Activated T-helper 2 cell treated with anti-CD3 and anti-CD28 coated beads, Interferon-gamma antibody, Interleukin-2, Interleukin-4, amounts not matched to agents 10 μg/mL and 5 μg/mL and 100 μg/mL, durations not matched to agents 14 hours and 24 hours and 36 hours (primary cell): ENCODE measurements at regions not wholly inside any gene's neighbourhood (a gene's known extent, or its start where the extent isn't known, plus 50 kb on each side); places are given as distances from the start of the nearest gene placed in this dataset.
"Not testable (repeated sequence)": the region's sequence is repeated elsewhere in the genome, so short reads cannot be mapped to it uniquely, and the experiment has no call there.

ENCODE experiments used
- DNase-seq: peaks from one replicate; pipeline ENCODE4 v3.0.0; 2021; ENCODE audit warnings: low spot score
- H3K27ac Mint-ChIP-seq: one replicate; pipeline ENCODE4 v1.8.0; 2021; ENCODE audit warnings: mixed read lengths
- H3K27me3 Mint-ChIP-seq: one replicate; pipeline ENCODE4 v1.8.0; 2021; ENCODE audit warnings: low read depth, mixed read lengths
- H3K36me3 Mint-ChIP-seq: one replicate; pipeline ENCODE4 v1.8.0; 2021; ENCODE audit warnings: low read depth, mixed read lengths
- H3K4me1 Mint-ChIP-seq: one replicate; pipeline ENCODE4 v1.8.0; 2021; ENCODE audit warnings: low read depth, mixed read lengths
- H3K4me3 Mint-ChIP-seq: one replicate; pipeline ENCODE4 v1.8.0; 2021; ENCODE audit warnings: low read depth, mild to moderate bottlenecking, moderate library complexity, mixed read lengths
- H3K9me3 Mint-ChIP-seq: one replicate; pipeline ENCODE4 v1.8.0; 2021; ENCODE audit warnings: mixed read lengths
- intact Hi-C: fragments of 100-400 bp; cut with micrococcal nuclease; formaldehyde crosslinking; loops from one replicate; pipeline ENCODE4 v1.15.1; 2023

DNA sequence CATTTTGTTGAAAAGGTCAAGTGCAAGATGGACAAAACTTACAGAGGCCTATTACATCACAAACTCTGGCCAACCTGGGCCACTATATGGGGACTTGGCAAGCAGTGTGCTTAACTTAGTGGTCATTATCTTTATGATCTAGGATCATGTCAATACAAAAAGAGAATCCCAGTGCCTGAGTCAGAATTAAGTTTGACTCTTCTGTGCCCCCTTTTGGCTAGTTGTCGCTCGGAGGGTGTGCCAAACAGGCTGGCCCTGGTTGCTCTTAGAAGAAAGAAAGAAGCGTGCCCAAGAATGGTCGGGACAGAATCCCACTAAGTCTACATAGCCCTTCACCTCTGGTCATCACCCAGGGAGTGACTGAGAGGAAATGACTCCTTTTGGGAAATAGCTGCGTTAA lies 100.1 kb downstream of the EIF4E start:
- H3K4me3 Mint-ChIP-seq = no peak overlapping the region
- no peaks in the 10 kb centered on the region for H3K9me3 Mint-ChIP-seq
- no peak for DNase-seq
- peaks cover 2% of the 10 kb centered on the region for H3K4me1 Mint-ChIP-seq
- peaks cover 17% of the 10 kb centered on the region for H3K27me3 Mint-ChIP-seq
- intact Hi-C loops = no loop called here
- no peak overlapping the region for H3K27ac Mint-ChIP-seq
- no peaks in the 10 kb centered on the region for H3K36me3 Mint-ChIP-seq

DNA sequence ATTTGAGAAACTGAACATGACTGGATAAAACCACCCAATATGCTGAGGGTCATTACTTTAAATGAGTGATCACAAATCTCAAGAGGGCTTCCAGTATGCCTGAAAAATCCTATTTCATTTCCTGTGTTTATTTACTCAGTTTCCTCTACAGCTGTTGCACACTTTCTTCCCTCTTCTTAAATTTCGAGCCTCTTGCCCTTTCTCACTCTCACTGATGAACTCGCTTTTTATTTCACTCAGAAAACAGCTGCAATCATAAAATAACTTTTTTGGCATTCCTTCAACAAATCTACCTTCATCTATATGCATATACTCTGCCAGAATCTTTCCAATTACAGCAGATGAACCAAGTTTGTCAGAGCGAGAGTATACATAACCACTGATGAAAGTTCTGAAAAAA lies 101.3 kb downstream of the EIF4E start:
- H3K27me3 Mint-ChIP-seq = peaks cover 18% of the 10 kb centered on the region
- no peaks in the 10 kb centered on the region for H3K36me3 Mint-ChIP-seq
- intact Hi-C loops = no loop called here
- no peak overlapping the region for H3K4me3 Mint-ChIP-seq
- no peaks in the 10 kb centered on the region for H3K9me3 Mint-ChIP-seq
- H3K27ac Mint-ChIP-seq = no peak overlapping the region
- DNase-seq = no peak
- peaks cover 2% of the 10 kb centered on the region for H3K4me1 Mint-ChIP-seq

DNA sequence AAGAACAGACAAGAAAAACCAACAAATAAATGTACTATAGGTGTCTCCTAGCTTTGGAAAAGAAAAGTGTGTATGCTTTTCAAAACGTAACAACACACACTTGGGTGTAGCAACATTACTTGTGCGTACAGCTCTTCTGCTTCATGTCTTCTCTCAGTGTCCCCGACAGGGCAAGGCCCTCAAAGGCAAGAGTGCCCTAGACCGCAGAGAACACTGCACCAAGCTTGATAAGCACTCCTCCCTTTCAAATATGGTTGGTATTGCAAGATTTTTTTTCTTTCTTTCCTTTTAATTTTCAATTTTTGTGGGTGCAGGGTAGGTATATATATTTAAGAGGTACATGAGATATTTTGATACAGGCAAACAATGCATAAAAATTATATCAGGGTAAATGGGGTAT lies 106.8 kb downstream of the EIF4E start:
- Mint-ChIP-seq H3K4me1 (no peaks in the 10 kb centered on the region), H3K27me3 (peaks cover 15% of the 10 kb centered on the region), H3K36me3 (no peaks in the 10 kb centered on the region), H3K27ac (no peak overlapping the region), H3K9me3 (peaks cover 4% of the 10 kb centered on the region), H3K4me3 (no peak overlapping the region)
- DNase-seq = no peak
- intact Hi-C loops = no loop called here

GRCh38 chr4:98818116-98818515 lies 110.8 kb downstream of the EIF4E start:
- H3K9me3 Mint-ChIP-seq, DNase-seq, H3K27ac Mint-ChIP-seq, H3K4me1 Mint-ChIP-seq, H3K4me3 Mint-ChIP-seq, intact Hi-C loops, H3K36me3 Mint-ChIP-seq, H3K27me3 Mint-ChIP-seq: not testable (repeated sequence)

DNA sequence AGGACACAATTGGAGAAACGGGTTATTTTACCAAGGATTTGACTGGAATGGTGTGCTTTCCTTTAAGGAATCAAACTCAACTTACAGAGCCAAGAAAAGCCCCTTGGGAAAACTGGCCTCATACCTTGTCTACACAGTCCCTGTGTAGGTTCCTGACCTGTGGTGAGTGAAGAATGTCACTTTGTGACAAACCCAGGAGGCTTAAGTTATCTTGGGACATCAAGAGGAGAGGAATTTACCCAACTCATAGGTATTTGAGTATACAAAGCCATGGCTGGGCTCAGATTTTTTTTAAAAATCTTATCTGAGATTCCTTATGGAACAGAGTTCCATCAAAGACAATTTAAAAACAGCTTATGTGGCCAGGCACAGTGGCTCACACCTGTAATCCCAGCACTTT lies 112.1 kb downstream of the EIF4E start:
- Mint-ChIP-seq H3K36me3 (no peaks in the 10 kb centered on the region), H3K27me3 (peaks cover 8% of the 10 kb centered on the region), H3K4me3 (no peak overlapping the region), H3K9me3 (peaks cover 4% of the 10 kb centered on the region), H3K27ac (no peak overlapping the region), H3K4me1 (no peaks in the 10 kb centered on the region)
- DNase-seq = no peak
- intact Hi-C loops = no loop called here

DNA sequence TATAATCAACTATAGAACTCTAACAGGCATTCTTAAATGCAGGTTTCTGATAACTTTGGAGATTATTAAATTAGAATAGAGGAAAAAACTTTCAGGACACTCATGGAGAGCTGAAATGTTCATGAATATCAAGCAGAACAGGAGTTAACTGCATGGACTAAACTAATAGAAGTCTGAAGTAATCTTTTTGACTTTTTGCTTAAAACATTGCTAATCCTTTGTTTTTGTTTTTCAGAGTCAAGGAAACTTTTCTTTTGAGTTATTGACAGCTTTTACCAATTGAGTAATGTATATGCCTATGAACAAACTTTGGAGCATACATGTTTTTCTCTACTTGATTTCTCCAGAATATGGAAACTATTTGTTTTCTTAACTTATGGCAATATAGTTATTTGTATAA lies 112.5 kb downstream of the EIF4E start:
- H3K27me3 Mint-ChIP-seq = peaks cover 8% of the 10 kb centered on the region
- peaks cover 4% of the 10 kb centered on the region for H3K9me3 Mint-ChIP-seq
- no peaks in the 10 kb centered on the region for H3K4me1 Mint-ChIP-seq
- H3K36me3 Mint-ChIP-seq = no peaks in the 10 kb centered on the region
- DNase-seq = no peak
- intact Hi-C loops = no loop called here
- H3K27ac Mint-ChIP-seq = no peak overlapping the region
- H3K4me3 Mint-ChIP-seq = no peak overlapping the region

GRCh38 chr4:98804403-98804802 lies 124.5 kb downstream of the EIF4E start:
- Mint-ChIP-seq H3K4me3 (no peak overlapping the region), H3K27me3 (no peaks in the 10 kb centered on the region)

DNA sequence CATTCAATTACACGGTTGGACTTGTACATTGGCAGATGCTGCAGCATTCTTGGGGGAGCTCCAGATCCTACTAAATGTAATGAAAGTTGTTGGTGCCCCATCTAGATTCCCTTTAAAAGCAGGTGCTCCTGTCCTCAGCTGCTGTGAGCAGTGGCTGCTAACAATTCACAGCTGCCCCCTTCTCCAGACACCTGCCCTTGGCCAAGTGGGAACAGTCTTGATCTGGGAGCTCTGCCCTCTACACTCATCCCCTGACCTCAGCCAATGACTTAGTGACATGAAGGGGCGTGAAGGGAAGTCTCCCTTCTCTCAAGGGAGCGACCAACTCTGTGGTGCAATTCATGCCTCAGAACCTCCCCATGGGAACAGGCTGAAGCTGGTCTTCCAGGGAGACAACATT lies 125.7 kb downstream of the EIF4E start:
- H3K4me3 Mint-ChIP-seq = no peak overlapping the region
- no peaks in the 10 kb centered on the region for H3K9me3 Mint-ChIP-seq
- H3K27me3 Mint-ChIP-seq = no peaks in the 10 kb centered on the region
- H3K36me3 Mint-ChIP-seq = no peaks in the 10 kb centered on the region
- no peak overlapping the region for H3K27ac Mint-ChIP-seq
- intact Hi-C loops = no loop called here
- H3K4me1 Mint-ChIP-seq = peaks cover 4% of the 10 kb centered on the region
- no peak for DNase-seq

More at GRCh38 chr4:98804403-98804802, 124.5 kb downstream of the EIF4E start:
- intact Hi-C loops = no loop called here
- H3K9me3 Mint-ChIP-seq = peaks cover 1% of the 10 kb centered on the region
- no peaks in the 10 kb centered on the region for H3K36me3 Mint-ChIP-seq
- DNase-seq = no peak
- H3K4me1 Mint-ChIP-seq = peaks cover 4% of the 10 kb centered on the region
- no peak overlapping the region for H3K27ac Mint-ChIP-seq

GRCh38 chr4:98802770-98803198 lies 126.1 kb downstream of the EIF4E start:
- Mint-ChIP-seq H3K4me1 (peaks cover 4% of the 10 kb centered on the region), H3K27ac (no peak overlapping the region), H3K36me3 (no peaks in the 10 kb centered on the region), H3K4me3 (no peak overlapping the region), H3K9me3 (no peaks in the 10 kb centered on the region), H3K27me3 (peaks cover 3% of the 10 kb centered on the region)
- DNase-seq = no peak
- intact Hi-C loops = no loop called here

GRCh38 chr4:98801259-98801725 lies 127.6 kb downstream of the EIF4E start:
- H3K9me3 Mint-ChIP-seq = no peaks in the 10 kb centered on the region
- intact Hi-C loops = no loop called here
- no peaks in the 10 kb centered on the region for H3K36me3 Mint-ChIP-seq
- H3K4me3 Mint-ChIP-seq = no peak overlapping the region
- H3K27ac Mint-ChIP-seq = no peak overlapping the region
- no peak for DNase-seq
- H3K4me1 Mint-ChIP-seq = peaks cover 4% of the 10 kb centered on the region
- peaks cover 5% of the 10 kb centered on the region for H3K27me3 Mint-ChIP-seq

GRCh38 chr4:98796991-98797390 lies 131.9 kb downstream of the EIF4E start:
- H3K27me3 Mint-ChIP-seq = peaks cover 5% of the 10 kb centered on the region
- DNase-seq = no peak
- no peaks in the 10 kb centered on the region for H3K9me3 Mint-ChIP-seq
- peaks cover 7% of the 10 kb centered on the region for H3K4me1 Mint-ChIP-seq
- intact Hi-C loops = no loop called here
- H3K36me3 Mint-ChIP-seq = no peaks in the 10 kb centered on the region
- no peak overlapping the region for H3K27ac Mint-ChIP-seq
- H3K4me3 Mint-ChIP-seq = no peak overlapping the region

GRCh38 chr4:98794565-98795205 lies 134.2 kb downstream of the EIF4E start:
- Mint-ChIP-seq H3K36me3 (no peaks in the 10 kb centered on the region), H3K4me1 (peaks cover 10% of the 10 kb centered on the region), H3K27me3 (peaks cover 5% of the 10 kb centered on the region), H3K4me3 (no peak overlapping the region), H3K27ac (no peak overlapping the region), H3K9me3 (no peaks in the 10 kb centered on the region)
- no peak for DNase-seq
- intact Hi-C loops = loop anchor here (2.0 kb wide), 1 partner anchor 132 kb away; no protein-coding TSS in a partner anchor

- peaks cover 5% of the 10 kb centered on the region for H3K27me3 Mint-ChIP-seq
- H3K27ac Mint-ChIP-seq = no peak overlapping the region
- H3K4me1 Mint-ChIP-seq = peaks cover 10% of the 10 kb centered on the region
- no peak overlapping the region for H3K4me3 Mint-ChIP-seq
- no peaks in the 10 kb centered on the region for H3K36me3 Mint-ChIP-seq
- H3K9me3 Mint-ChIP-seq = no peaks in the 10 kb centered on the region
- intact Hi-C loops = loop anchor here (2.0 kb wide), 1 partner anchor 131 kb away; no protein-coding TSS in a partner anchor
- no peak for DNase-seq
Observed at GRCh38 chr4:98793658-98794057, 135.2 kb upstream of the TSPAN5 start.

DNA sequence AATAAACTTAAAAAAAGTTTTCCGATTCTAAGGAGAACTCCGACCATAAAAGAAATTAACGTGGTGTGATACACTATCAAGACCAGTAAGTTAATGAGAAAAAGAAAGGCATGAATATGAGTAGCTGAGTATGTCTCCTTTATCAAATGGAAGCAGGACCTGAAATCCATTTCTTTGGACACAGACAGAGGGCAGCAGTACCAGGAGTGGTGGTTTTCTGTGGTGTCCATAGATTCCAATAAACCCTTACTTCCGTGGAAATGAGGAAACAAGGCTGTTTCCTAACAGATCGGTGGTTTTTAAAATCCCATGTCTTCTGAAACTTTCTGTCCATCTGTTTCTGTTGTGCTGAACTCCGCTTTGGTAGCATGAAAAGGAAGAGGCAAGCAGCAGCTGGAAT lies 128.5 kb upstream of the TSPAN5 start:
- intact Hi-C loops = no loop called here
- Mint-ChIP-seq H3K27ac (no peak overlapping the region), H3K4me3 (no peak overlapping the region), H3K9me3 (no peaks in the 10 kb centered on the region), H3K27me3 (peaks cover 11% of the 10 kb centered on the region), H3K4me1 (peaks cover 3% of the 10 kb centered on the region), H3K36me3 (no peaks in the 10 kb centered on the region)
- DNase-seq = no peak
